ENCODE measurements at regions not wholly inside any gene's neighbourhood (a gene's known extent, or its start where the extent isn't known, plus 50 kb on each side); places are given as distances from the start of the nearest gene placed in this dataset.

DNA sequence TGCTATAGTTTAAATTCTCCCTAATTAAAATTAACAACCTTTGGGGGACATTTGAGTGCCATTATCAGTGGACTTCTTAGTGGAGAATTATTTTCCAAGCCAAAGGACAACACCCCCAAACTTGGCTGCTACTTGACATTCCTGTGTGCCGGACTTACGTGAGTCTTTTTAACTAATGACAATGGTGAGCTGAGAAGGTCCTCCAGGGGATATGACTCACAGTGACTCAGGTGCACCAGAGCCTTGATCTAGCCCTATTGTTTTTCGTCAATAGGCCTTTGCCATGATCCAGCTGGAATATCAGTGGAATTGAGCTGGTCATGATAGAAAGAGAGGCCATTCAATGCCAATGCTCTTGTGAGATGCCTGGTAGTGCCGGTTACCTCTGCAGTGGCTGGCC lies 118.1 kb upstream of the CXCR4 start:
- H3K27ac ChIP-seq (ENCODE audit: low read depth in 1 of 2, low read length in 2 of 2), result no peak overlapping the region
- intact Hi-C loops (cut with micrococcal nuclease), result loop anchor here (5.0 kb wide), 4 partner anchors 104 to 229 kb away; partner anchors contain the start of gene CXCR4 (in 1 of the 2)
- H3K27ac Mint-ChIP-seq, result peak overlapping the region in 1 of 7 donors; percentile 57

GRCh38 chr2:136235546-136235945 lies 117.6 kb upstream of the CXCR4 start:
- TF ChIP-seq CTCF (IDR thresholded peaks at IDR 0.05), result no peak

More for the DNA sequence above, 118.1 kb upstream of the CXCR4 start:
- Histone ChIP-seq H3K4me2 (replicated peaks; ENCODE audit: extremely low read depth, low read length, poor library complexity, severe bottlenecking) (no peak overlapping the region), H3K4me1 (ENCODE audit: control insufficient read depth in 1 of 2, insufficient read depth in 2 of 2, low read length in 2 of 2) (peaks cover 41 to 47% of the 10 kb centered on the region in 2 donors), H3K36me3 (replicated peaks in 1 of 2; ENCODE audit: control insufficient read depth in 1 of 2, insufficient read depth in 2 of 2, low read length in 2 of 2) (no peaks in the 10 kb centered on the region), H3K9me3 (replicated peaks in 1 of 2; ENCODE audit: control insufficient read depth in 1 of 2, insufficient read depth in 1 of 2, low read length in 2 of 2) (no peaks in the 10 kb centered on the region), H3K9ac (ENCODE audit: insufficient read depth, low read length, poor library complexity, severe bottlenecking) (no peak overlapping the region), H3K4me3 (replicated peaks in 1 of 3; ENCODE audit: low read depth in 2 of 3, low read length in 3 of 3) (no peak overlapping the region), H2AFZ (ENCODE audit: insufficient read depth, low read depth, low read length, poor library complexity, severe bottlenecking) (no peak overlapping the region), H4K20me1 (ENCODE audit: insufficient read depth, low read length) (no peaks in the 10 kb centered on the region), H3K79me2 (ENCODE audit: insufficient read depth, low read length) (no peaks in the 10 kb centered on the region), H3K27me3 (ENCODE audit: control insufficient read depth in 2 of 2, insufficient read depth in 2 of 2, low read length in 2 of 2) (no peaks in the 10 kb centered on the region)
- no peak for TF ChIP-seq CTCF (IDR thresholded peaks at IDR 0.05)
- 67% methylated on average over 3 of the region's 4 CpGs for WGBS (ENCODE audit: insufficient coverage)
- Mint-ChIP-seq H3K4me3 (no peak overlapping the region), H3K27me3 (ENCODE audit: low read depth in 3 of 3) (peaks cover 0 to 7% (median 2%) of the 10 kb centered on the region in 3 donors), H3K4me1 (peaks cover 66% of the 10 kb centered on the region), H3K9me3 (peaks cover 0 to 4% (median 0%) of the 10 kb centered on the region in 7 donors), H3K36me3 (peaks cover 4 to 5% of the 10 kb centered on the region in 2 donors)
- DNase-seq, result peak in 1 of 3 donors; percentile 55

More at GRCh38 chr2:136235546-136235945, 117.6 kb upstream of the CXCR4 start:
- 25% methylated on average over 2 of the region's 4 CpGs for WGBS (ENCODE audit: insufficient coverage)
- peak in 1 of 3 donors; percentile 47 for DNase-seq
- peak overlapping the region in 1 of 7 donors; percentile 2 for H3K27ac Mint-ChIP-seq
- peaks cover 41 to 47% of the 10 kb centered on the region in 2 donors for H3K4me1 ChIP-seq (ENCODE audit: control insufficient read depth in 1 of 2, insufficient read depth in 2 of 2, low read length in 2 of 2)
- peaks cover 4% of the 10 kb centered on the region in 2 donors for H3K36me3 Mint-ChIP-seq
- H3K27me3 ChIP-seq (ENCODE audit: control insufficient read depth in 2 of 2, insufficient read depth in 2 of 2, low read length in 2 of 2), result no peaks in the 10 kb centered on the region
- no peak overlapping the region for H3K4me3 ChIP-seq (replicated peaks in 1 of 3; ENCODE audit: low read depth in 2 of 3, low read length in 3 of 3)
- H3K79me2 ChIP-seq (ENCODE audit: insufficient read depth, low read length), result no peaks in the 10 kb centered on the region
- no peak overlapping the region for H3K4me2 ChIP-seq (replicated peaks; ENCODE audit: extremely low read depth, low read length, poor library complexity, severe bottlenecking)
- H3K36me3 ChIP-seq (replicated peaks in 1 of 2; ENCODE audit: control insufficient read depth in 1 of 2, insufficient read depth in 2 of 2, low read length in 2 of 2), result no peaks in the 10 kb centered on the region
- H3K4me1 Mint-ChIP-seq, result peaks cover 66% of the 10 kb centered on the region
- H3K9me3 ChIP-seq (replicated peaks in 1 of 2; ENCODE audit: control insufficient read depth in 1 of 2, insufficient read depth in 1 of 2, low read length in 2 of 2), result no peaks in the 10 kb centered on the region
- peaks cover 0 to 5% (median 2%) of the 10 kb centered on the region in 3 donors for H3K27me3 Mint-ChIP-seq (ENCODE audit: low read depth in 3 of 3)
- H4K20me1 ChIP-seq (ENCODE audit: insufficient read depth, low read length), result no peaks in the 10 kb centered on the region
- peaks cover 0 to 4% (median 0%) of the 10 kb centered on the region in 7 donors for H3K9me3 Mint-ChIP-seq
- H3K9ac ChIP-seq (ENCODE audit: insufficient read depth, low read length, poor library complexity, severe bottlenecking), result no peak overlapping the region
- intact Hi-C loops (cut with micrococcal nuclease), result loop anchor here (5.0 kb wide), 4 partner anchors 103 to 228 kb away; partner anchors contain the start of gene CXCR4 (in 1 of the 2)
- no peak overlapping the region for H3K4me3 Mint-ChIP-seq
- H3K27ac ChIP-seq (ENCODE audit: low read depth in 1 of 2, low read length in 2 of 2), result no peak overlapping the region
- H2AFZ ChIP-seq (ENCODE audit: insufficient read depth, low read depth, low read length, poor library complexity, severe bottlenecking), result no peak overlapping the region
